ENCODE measurements at regions not wholly inside any gene's neighbourhood (a gene's known extent, or its start where the extent isn't known, plus 50 kb on each side); places are given as distances from the start of the nearest gene placed in this dataset.

DNA sequence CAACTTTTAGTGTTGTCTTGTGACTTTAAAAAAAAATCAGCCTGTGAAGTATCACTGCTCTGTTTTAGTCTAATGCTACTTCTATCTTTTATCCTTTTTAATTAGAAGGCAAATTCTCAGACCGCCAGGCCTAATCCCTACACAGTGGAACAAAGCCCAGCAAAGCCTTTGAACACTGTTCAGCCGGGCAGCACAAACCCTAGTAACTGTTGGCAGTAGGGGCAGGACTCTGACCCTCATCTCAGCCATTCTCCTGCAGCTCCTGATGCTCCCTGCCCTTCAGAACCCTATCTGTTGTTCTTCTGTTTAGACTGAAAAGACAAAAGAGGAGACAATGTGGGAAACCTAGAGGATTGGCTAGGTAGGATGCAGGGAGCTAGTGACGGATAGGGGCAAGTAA lies 78.0 kb upstream of the OTX2 start:
- TF ChIP-seq EZH2 (IDR thresholded peaks at IDR 0.05; ENCODE audit: borderline replicate concordance): no peak
- TF ChIP-seq EZH2phosphoT487 (IDR thresholded peaks at IDR 0.05; ENCODE audit: low read depth, severe bottlenecking, unreplicated experiment): no peak
- TF ChIP-seq, protein P1, sequence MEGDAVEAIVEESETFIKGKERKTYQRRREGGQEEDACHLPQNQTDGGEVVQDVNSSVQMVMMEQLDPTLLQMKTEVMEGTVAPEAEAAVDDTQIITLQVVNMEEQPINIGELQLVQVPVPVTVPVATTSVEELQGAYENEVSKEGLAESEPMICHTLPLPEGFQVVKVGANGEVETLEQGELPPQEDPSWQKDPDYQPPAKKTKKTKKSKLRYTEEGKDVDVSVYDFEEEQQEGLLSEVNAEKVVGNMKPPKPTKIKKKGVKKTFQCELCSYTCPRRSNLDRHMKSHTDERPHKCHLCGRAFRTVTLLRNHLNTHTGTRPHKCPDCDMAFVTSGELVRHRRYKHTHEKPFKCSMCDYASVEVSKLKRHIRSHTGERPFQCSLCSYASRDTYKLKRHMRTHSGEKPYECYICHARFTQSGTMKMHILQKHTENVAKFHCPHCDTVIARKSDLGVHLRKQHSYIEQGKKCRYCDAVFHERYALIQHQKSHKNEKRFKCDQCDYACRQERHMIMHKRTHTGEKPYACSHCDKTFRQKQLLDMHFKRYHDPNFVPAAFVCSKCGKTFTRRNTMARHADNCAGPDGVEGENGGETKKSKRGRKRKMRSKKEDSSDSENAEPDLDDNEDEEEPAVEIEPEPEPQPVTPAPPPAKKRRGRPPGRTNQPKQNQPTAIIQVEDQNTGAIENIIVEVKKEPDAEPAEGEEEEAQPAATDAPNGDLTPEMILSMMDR (IDR thresholded peaks at IDR 0.05; ENCODE audit: poor library complexity): no peak
- H4K20me1 ChIP-seq (ENCODE audit: insufficient read depth, poor library complexity, severe bottlenecking): no peaks in the 10 kb centered on the region

DNA sequence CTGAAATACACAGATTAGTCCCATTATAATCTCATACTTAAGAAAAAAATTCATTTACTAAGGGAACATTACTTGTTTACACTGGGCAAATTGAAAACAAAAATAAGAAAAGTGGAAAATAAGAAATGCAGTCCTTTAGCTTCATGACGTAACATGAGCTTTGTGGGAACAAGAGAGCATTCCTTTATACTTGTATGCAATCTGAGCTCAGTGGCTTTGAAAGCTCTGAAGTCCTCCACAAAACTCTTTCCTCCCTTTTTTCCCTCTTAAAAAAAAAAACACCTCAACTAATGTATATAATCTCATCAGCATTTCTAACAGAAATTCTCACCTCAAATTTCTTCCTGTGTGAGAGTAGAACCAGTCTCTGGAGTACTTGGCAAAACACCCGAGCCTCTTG lies 76.9 kb upstream of the OTX2 start:
- Histone ChIP-seq H3K9me2 (replicated peaks; ENCODE audit: insufficient read depth) (no peaks in the 10 kb centered on the region), H3K4me1 (ENCODE audit: insufficient read depth) (no peaks in the 10 kb centered on the region), H3K9me3 (ENCODE audit: low read depth) (no peaks in the 10 kb centered on the region), H3K79me2 (no peaks in the 10 kb centered on the region), H4K20me1 (ENCODE audit: insufficient read depth, poor library complexity, severe bottlenecking) (no peaks in the 10 kb centered on the region), H3K27ac (no peak overlapping the region), H3K4me3 (no peak overlapping the region), H3K36me3 (replicated peaks; ENCODE audit: insufficient read depth, low read depth) (no peaks in the 10 kb centered on the region), H2AFZ (no peak overlapping the region), H3K27me3 (peaks cover 7% of the 10 kb centered on the region), H3K4me2 (no peak overlapping the region)
- TF ChIP-seq, protein P1 (IDR thresholded peaks at IDR 0.05; ENCODE audit: poor library complexity): no peak
- TF ChIP-seq EZH2phosphoT487 (IDR thresholded peaks at IDR 0.05; ENCODE audit: low read depth, severe bottlenecking, unreplicated experiment) (no peak), EZH2 (IDR thresholded peaks at IDR 0.05; ENCODE audit: borderline replicate concordance) (no peak)
- 66% methylated on average over 2 of the region's 2 CpGs for WGBS (ENCODE audit: low lambda C conversion rate, missing lambda C conversion rate)
- no peak for DNase-seq (ENCODE audit: low spot score)

More for the DNA sequence above, 78.0 kb upstream of the OTX2 start:
- Histone ChIP-seq H2AFZ (no peak overlapping the region), H3K4me2 (no peak overlapping the region), H3K79me2 (no peaks in the 10 kb centered on the region), H3K9me3 (ENCODE audit: low read depth) (no peaks in the 10 kb centered on the region), H3K27ac (no peak overlapping the region), H3K27me3 (peaks cover 13% of the 10 kb centered on the region), H3K36me3 (replicated peaks; ENCODE audit: insufficient read depth, low read depth) (no peaks in the 10 kb centered on the region), H3K4me3 (no peak overlapping the region), H3K9me2 (replicated peaks; ENCODE audit: insufficient read depth) (no peaks in the 10 kb centered on the region), H3K4me1 (ENCODE audit: insufficient read depth) (no peaks in the 10 kb centered on the region)
- no peak for DNase-seq (ENCODE audit: low spot score)
- 60% methylated on average over 3 of the region's 3 CpGs for WGBS (ENCODE audit: low lambda C conversion rate, missing lambda C conversion rate)

DNA sequence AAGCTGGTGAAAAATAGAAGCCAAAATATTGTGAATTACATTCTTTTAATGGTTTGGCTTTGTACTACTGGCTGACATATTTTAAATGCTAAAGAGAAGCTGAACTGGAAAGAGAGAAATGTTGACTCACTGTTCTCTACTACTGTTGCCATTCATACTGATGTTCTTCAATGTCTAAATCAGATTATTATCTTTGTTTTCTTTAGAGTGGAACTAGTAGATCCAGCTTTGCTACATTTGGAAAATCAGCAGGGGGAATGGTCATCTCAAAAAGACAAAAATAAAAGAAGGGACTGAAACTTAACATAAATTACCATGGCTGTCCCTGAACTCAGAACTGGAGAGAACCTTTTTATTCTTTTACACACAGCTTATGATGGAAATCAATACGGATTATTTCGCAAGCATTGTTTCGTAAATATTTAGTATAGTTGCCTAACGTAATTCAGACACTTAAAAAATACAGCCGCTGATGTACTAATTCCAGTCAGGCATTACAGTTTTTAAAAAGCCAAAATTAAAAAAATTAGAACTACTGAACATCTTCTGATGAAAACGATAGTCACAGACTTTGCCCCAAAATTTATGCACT lies 76.3 kb upstream of the OTX2 start:
- Histone ChIP-seq H3K27ac (no peak overlapping the region), H3K4me3 (no peak overlapping the region), H3K79me2 (no peaks in the 10 kb centered on the region), H3K9me3 (ENCODE audit: low read depth) (no peaks in the 10 kb centered on the region), H3K4me2 (no peak overlapping the region), H3K36me3 (replicated peaks; ENCODE audit: insufficient read depth, low read depth) (no peaks in the 10 kb centered on the region), H3K9me2 (replicated peaks; ENCODE audit: insufficient read depth) (no peaks in the 10 kb centered on the region), H3K4me1 (ENCODE audit: insufficient read depth) (no peaks in the 10 kb centered on the region), H2AFZ (no peak overlapping the region), H4K20me1 (ENCODE audit: insufficient read depth, poor library complexity, severe bottlenecking) (no peaks in the 10 kb centered on the region), H3K27me3 (peaks cover 4% of the 10 kb centered on the region)
- WGBS (ENCODE audit: low lambda C conversion rate, missing lambda C conversion rate): 85% methylated on average over 6 of the region's 6 CpGs
- no peak for DNase-seq (ENCODE audit: low spot score)
- TF ChIP-seq, protein P1 (IDR thresholded peaks at IDR 0.05; ENCODE audit: poor library complexity): no peak
- no peak for TF ChIP-seq EZH2phosphoT487 (IDR thresholded peaks at IDR 0.05; ENCODE audit: low read depth, severe bottlenecking, unreplicated experiment)
- TF ChIP-seq EZH2 (IDR thresholded peaks at IDR 0.05; ENCODE audit: borderline replicate concordance): no peak

Data from hepatocyte (in vitro differentiated cells).